ENCODE measurements at regions not wholly inside any gene's neighbourhood (a gene's known extent, or its start where the extent isn't known, plus 50 kb on each side); places are given as distances from the start of the nearest gene placed in this dataset.

DNA sequence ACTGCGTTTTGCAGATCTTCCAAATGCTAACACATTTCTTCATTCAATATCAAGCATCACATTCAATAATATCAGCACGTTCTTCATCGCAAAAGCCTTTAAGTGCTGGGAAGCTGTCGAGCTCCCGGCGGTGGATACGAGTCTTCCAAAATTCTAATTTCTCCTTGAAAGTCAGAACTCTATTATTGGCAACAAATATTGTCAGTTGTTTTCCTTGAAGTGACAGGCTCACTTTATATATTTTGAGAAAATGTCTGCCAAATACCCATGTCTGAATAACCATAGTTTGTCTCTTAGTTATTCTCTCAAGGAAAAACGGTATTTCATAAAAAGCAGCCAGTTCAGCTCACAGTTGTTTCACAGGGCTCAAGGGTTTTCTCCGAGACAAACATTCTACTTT, 226.2 kb upstream of the C1orf174 start:
- TF ChIP-seq, protein P1, sequence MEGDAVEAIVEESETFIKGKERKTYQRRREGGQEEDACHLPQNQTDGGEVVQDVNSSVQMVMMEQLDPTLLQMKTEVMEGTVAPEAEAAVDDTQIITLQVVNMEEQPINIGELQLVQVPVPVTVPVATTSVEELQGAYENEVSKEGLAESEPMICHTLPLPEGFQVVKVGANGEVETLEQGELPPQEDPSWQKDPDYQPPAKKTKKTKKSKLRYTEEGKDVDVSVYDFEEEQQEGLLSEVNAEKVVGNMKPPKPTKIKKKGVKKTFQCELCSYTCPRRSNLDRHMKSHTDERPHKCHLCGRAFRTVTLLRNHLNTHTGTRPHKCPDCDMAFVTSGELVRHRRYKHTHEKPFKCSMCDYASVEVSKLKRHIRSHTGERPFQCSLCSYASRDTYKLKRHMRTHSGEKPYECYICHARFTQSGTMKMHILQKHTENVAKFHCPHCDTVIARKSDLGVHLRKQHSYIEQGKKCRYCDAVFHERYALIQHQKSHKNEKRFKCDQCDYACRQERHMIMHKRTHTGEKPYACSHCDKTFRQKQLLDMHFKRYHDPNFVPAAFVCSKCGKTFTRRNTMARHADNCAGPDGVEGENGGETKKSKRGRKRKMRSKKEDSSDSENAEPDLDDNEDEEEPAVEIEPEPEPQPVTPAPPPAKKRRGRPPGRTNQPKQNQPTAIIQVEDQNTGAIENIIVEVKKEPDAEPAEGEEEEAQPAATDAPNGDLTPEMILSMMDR (IDR thresholded peaks at IDR 0.05): no peak
- TF ChIP-seq POLR2AphosphoS5 (IDR thresholded peaks at IDR 0.05; ENCODE audit: low read depth, low read length): no peak

Measured in Panc1 (cell line).